ENCODE measurements at regions not wholly inside any gene's neighbourhood (a gene's known extent, or its start where the extent isn't known, plus 50 kb on each side); places are given as distances from the start of the nearest gene placed in this dataset.

GRCh38 chr2:160884056-160884455 lies 276.2 kb upstream of the TANK start:
- no peak for FAIRE-seq
- H3K9ac ChIP-seq (ENCODE audit: low read length) = no peak overlapping the region
- H3K4me3 Mint-ChIP-seq (ENCODE audit: unreplicated experiment) = no peak overlapping the region
- no peak overlapping the region for H3K4me3 ChIP-seq (ENCODE audit: insufficient read depth, low read depth, low read length)
- H3K27ac Mint-ChIP-seq (ENCODE audit: unreplicated experiment) = no peak overlapping the region
- H4K20me1 ChIP-seq (ENCODE audit: insufficient read depth, low read length) = no peaks in the 10 kb centered on the region
- no peak overlapping the region for H3K4me2 ChIP-seq (ENCODE audit: low read length)
- TF ChIP-seq EZH2 (IDR thresholded peaks at IDR 0.05; ENCODE audit: insufficient read depth, low read length) (no peak), CTCF (IDR thresholded peaks at IDR 0.05; ENCODE audit: insufficient read depth, low read depth, low read length) (no peak)
- H3K9me3 ChIP-seq (ENCODE audit: insufficient read depth, low read depth, low read length) = no peaks in the 10 kb centered on the region
- H3K4me1 Mint-ChIP-seq (ENCODE audit: low read depth, unreplicated experiment) = peaks cover 2% of the 10 kb centered on the region
- H3K36me3 ChIP-seq (ENCODE audit: insufficient read depth, low read length) = no peaks in the 10 kb centered on the region
- H3K4me1 ChIP-seq (ENCODE audit: insufficient read depth, low read length) = no peaks in the 10 kb centered on the region
- DNase-seq (ENCODE audit: low read depth) = no peak
- H3K9me3 Mint-ChIP-seq (ENCODE audit: unreplicated experiment) = no peaks in the 10 kb centered on the region
- no peaks in the 10 kb centered on the region for H3K36me3 Mint-ChIP-seq (ENCODE audit: low read depth, unreplicated experiment)
- no peak overlapping the region for H2AFZ ChIP-seq (ENCODE audit: low read depth, low read length)
- no peaks in the 10 kb centered on the region for H3K27me3 ChIP-seq (ENCODE audit: insufficient read depth, low read length)
- H3K27ac ChIP-seq (ENCODE audit: low read depth, low read length) = no peak overlapping the region
- no peaks in the 10 kb centered on the region for H3K79me2 ChIP-seq (ENCODE audit: insufficient read depth, low read length)
- no peaks in the 10 kb centered on the region for H3K27me3 Mint-ChIP-seq (ENCODE audit: low read depth, unreplicated experiment)

GRCh38 chr2:160889439-160890170 lies 270.6 kb upstream of the TANK start:
- Histone ChIP-seq H3K27me3 (ENCODE audit: insufficient read depth, low read length) (no peaks in the 10 kb centered on the region), H3K4me3 (ENCODE audit: insufficient read depth, low read depth, low read length) (no peak overlapping the region), H2AFZ (ENCODE audit: low read depth, low read length) (no peak overlapping the region), H3K9me3 (ENCODE audit: insufficient read depth, low read depth, low read length) (no peaks in the 10 kb centered on the region), H3K36me3 (ENCODE audit: insufficient read depth, low read length) (no peaks in the 10 kb centered on the region), H3K9ac (ENCODE audit: low read length) (no peak overlapping the region), H3K4me1 (ENCODE audit: insufficient read depth, low read length) (no peaks in the 10 kb centered on the region), H3K79me2 (ENCODE audit: insufficient read depth, low read length) (no peaks in the 10 kb centered on the region), H4K20me1 (ENCODE audit: insufficient read depth, low read length) (no peaks in the 10 kb centered on the region), H3K4me2 (ENCODE audit: low read length) (no peak overlapping the region), H3K27ac (ENCODE audit: low read depth, low read length) (no peak overlapping the region)
- H3K9me3 Mint-ChIP-seq (ENCODE audit: unreplicated experiment) = no peaks in the 10 kb centered on the region
- H3K4me3 Mint-ChIP-seq (ENCODE audit: unreplicated experiment) = no peak overlapping the region
- TF ChIP-seq EZH2 (IDR thresholded peaks at IDR 0.05; ENCODE audit: insufficient read depth, low read length) = no peak
- TF ChIP-seq CTCF (IDR thresholded peaks at IDR 0.05; ENCODE audit: insufficient read depth, low read depth, low read length) = no peak
- no peaks in the 10 kb centered on the region for H3K36me3 Mint-ChIP-seq (ENCODE audit: low read depth, unreplicated experiment)
- DNase-seq (ENCODE audit: low read depth) (no peak), FAIRE-seq (no peak)
- H3K27me3 Mint-ChIP-seq (ENCODE audit: low read depth, unreplicated experiment) = no peaks in the 10 kb centered on the region
- H3K4me1 Mint-ChIP-seq (ENCODE audit: low read depth, unreplicated experiment) = no peaks in the 10 kb centered on the region
- H3K27ac Mint-ChIP-seq (ENCODE audit: unreplicated experiment) = no peak overlapping the region

GRCh38 chr2:160890667-160891352 lies 269.4 kb upstream of the TANK start:
- Mint-ChIP-seq H3K27me3 (ENCODE audit: low read depth, unreplicated experiment) (no peaks in the 10 kb centered on the region), H3K36me3 (ENCODE audit: low read depth, unreplicated experiment) (no peaks in the 10 kb centered on the region)

More at GRCh38 chr2:160890667-160891352, 269.4 kb upstream of the TANK start:
- no peak overlapping the region for H3K4me3 ChIP-seq (ENCODE audit: insufficient read depth, low read depth, low read length)
- H3K4me1 ChIP-seq (ENCODE audit: insufficient read depth, low read length) = no peaks in the 10 kb centered on the region
- H3K36me3 ChIP-seq (ENCODE audit: insufficient read depth, low read length) = no peaks in the 10 kb centered on the region
- no peak overlapping the region for H3K4me3 Mint-ChIP-seq (ENCODE audit: unreplicated experiment)
- no peak overlapping the region for H3K27ac Mint-ChIP-seq (ENCODE audit: unreplicated experiment)
- H3K9ac ChIP-seq (ENCODE audit: low read length) = no peak overlapping the region
- no peaks in the 10 kb centered on the region for H4K20me1 ChIP-seq (ENCODE audit: insufficient read depth, low read length)
- no peaks in the 10 kb centered on the region for H3K9me3 ChIP-seq (ENCODE audit: insufficient read depth, low read depth, low read length)
- FAIRE-seq (no peak), DNase-seq (ENCODE audit: low read depth) (no peak)
- H3K27me3 ChIP-seq (ENCODE audit: insufficient read depth, low read length) = no peaks in the 10 kb centered on the region
- H3K4me2 ChIP-seq (ENCODE audit: low read length) = no peak overlapping the region
- H3K4me1 Mint-ChIP-seq (ENCODE audit: low read depth, unreplicated experiment) = no peaks in the 10 kb centered on the region
- TF ChIP-seq CTCF (IDR thresholded peaks at IDR 0.05; ENCODE audit: insufficient read depth, low read depth, low read length) = no peak
- no peak for TF ChIP-seq EZH2 (IDR thresholded peaks at IDR 0.05; ENCODE audit: insufficient read depth, low read length)
- H3K79me2 ChIP-seq (ENCODE audit: insufficient read depth, low read length) = no peaks in the 10 kb centered on the region
- no peak overlapping the region for H2AFZ ChIP-seq (ENCODE audit: low read depth, low read length)
- no peaks in the 10 kb centered on the region for H3K9me3 Mint-ChIP-seq (ENCODE audit: unreplicated experiment)
- H3K27ac ChIP-seq (ENCODE audit: low read depth, low read length) = no peak overlapping the region

Measured in astrocyte (in vitro differentiated cells and primary cell).